Amniotic epithelial cell (primary cell): ENCODE measurements at regions not wholly inside any gene's neighbourhood (a gene's known extent, or its start where the extent isn't known, plus 50 kb on each side); places are given as distances from the start of the nearest gene placed in this dataset.
"Not testable (repeated sequence)": the region's sequence is repeated elsewhere in the genome, so short reads cannot be mapped to it uniquely, and the experiment has no call there.

Experiments
- DNase-seq: peaks from one replicate; pipeline ENCODE4 v3.0.0-alpha.2; 2010; ENCODE audit warnings: low read depth

GRCh38 chr10:33703501-33704213 lies 369.2 kb upstream of the NRP1 start:
- DNase-seq, result no peak

GRCh38 chr10:33698033-33698432 lies 363.6 kb upstream of the NRP1 start:
- DNase-seq, result no peak

GRCh38 chr10:33697016-33697415 lies 362.5 kb upstream of the NRP1 start:
- DNase-seq, result no peak

- DNase-seq, result no peak
These were observed 361.1 kb upstream of the NRP1 start for GRCh38 chr10:33695536-33695935.

- not testable (repeated sequence) for DNase-seq
These were observed 356.1 kb upstream of the NRP1 start for GRCh38 chr10:33690536-33690935.

- no peak for DNase-seq
These were observed 354.0 kb upstream of the NRP1 start for GRCh38 chr10:33688506-33688905.

- no peak for DNase-seq
These were observed 349.7 kb upstream of the NRP1 start for GRCh38 chr10:33684211-33684611.

- no peak for DNase-seq
These were observed 347.1 kb upstream of the NRP1 start for GRCh38 chr10:33681595-33681994.

GRCh38 chr10:33680036-33680435 lies 345.6 kb upstream of the NRP1 start:
- DNase-seq, result no peak

GRCh38 chr10:33676606-33677339 lies 342.3 kb upstream of the NRP1 start:
- no peak for DNase-seq

- no peak for DNase-seq
These were observed 340.6 kb upstream of the NRP1 start for GRCh38 chr10:33674986-33675599.

GRCh38 chr10:33674491-33674890 lies 340.0 kb upstream of the NRP1 start:
- DNase-seq, result no peak

GRCh38 chr10:33673839-33674415 lies 339.5 kb upstream of the NRP1 start:
- DNase-seq, result no peak

GRCh38 chr10:33669904-33670303 lies 335.4 kb upstream of the NRP1 start:
- no peak for DNase-seq

- no peak for DNase-seq
These were observed 332.4 kb upstream of the NRP1 start for GRCh38 chr10:33666686-33667480.

GRCh38 chr10:33665501-33665900 lies 331.0 kb upstream of the NRP1 start:
- DNase-seq, result peak; percentile 43

- no peak for DNase-seq
These were observed 329.6 kb upstream of the NRP1 start for GRCh38 chr10:33664070-33664469.

GRCh38 chr10:33661580-33662336 lies 327.3 kb upstream of the NRP1 start:
- no peak for DNase-seq

- DNase-seq, result no peak
These were observed 325.9 kb upstream of the NRP1 start for GRCh38 chr10:33660329-33660728.

- no peak for DNase-seq
These were observed 323.4 kb upstream of the NRP1 start for GRCh38 chr10:33657913-33658312.
